Right lobe of liver (tissue), 6 donors: ENCODE measurements at regions not wholly inside any gene's neighbourhood (a gene's known extent, or its start where the extent isn't known, plus 50 kb on each side); places are given as distances from the start of the nearest gene placed in this dataset.
A peak's percentile ranks its signal among the peaks of the same experiment; 100 is the strongest.

Experiments used
- ATAC-seq, 4 donors: fragments of 200-7000 bp; cut with Tn5 transposase; one replicate each; pipeline ENCODE4 v1.9.1; 2020; ENCODE audit warnings: mild to moderate bottlenecking in 4 of 4, moderate library complexity in 4 of 4
- DNase-seq, 3 donors: peaks; one replicate each; pipeline ENCODE4 v3.0.0-alpha.2; 2020
- H3K27ac ChIP-seq, 3 donors: fragments of 200-600 bp; one replicate each; pipeline ENCODE4 v1.8.0; 2022
- H3K27me3 ChIP-seq, 2 donors: fragments of 200-600 bp; one replicate each; pipeline ENCODE4 v1.8.0; 2022
- H3K36me3 ChIP-seq, 4 donors: fragments of 200-600 bp; sonication (generic) in 1 of 4; one replicate each; pipeline versions ENCODE4 v1.5.1 to v1.8.0; 2017 to 2022; ENCODE audit warnings: control low read depth in 1 of 4
- H3K4me1 ChIP-seq, 4 donors: fragments of 200-600 bp; sonication (generic) in 1 of 4; one replicate each; pipeline versions ENCODE4 v1.5.1 to v1.8.0; 2017 to 2022; ENCODE audit warnings: control low read depth in 1 of 4
- H3K4me3 ChIP-seq, 3 donors: fragments of 200-600 bp; one replicate each; pipeline ENCODE4 v1.8.0; 2022
- H3K9me3 ChIP-seq, 4 donors: fragments of 200-600 bp; sonication (generic) in 1 of 4; one replicate each; pipeline versions ENCODE4 v1.5.1 to v1.8.0; 2017 to 2022; ENCODE audit warnings: control low read depth in 1 of 4
- CTCF ChIP-seq, 4 donors: fragments of 200-600 bp in 3 of 4; fragments of 450-650 bp in 1 of 4; IDR thresholded peaks; one replicate each; pipeline versions ENCODE4 v1.5.1 to v1.8.0; 2016 to 2022; ENCODE audit warnings: antibody characterized with exemption in 4 of 4, mild to moderate bottlenecking in 2 of 4
- POLR2A ChIP-seq: fragments of 450-650 bp; IDR thresholded peaks from one replicate; pipeline ENCODE4 v1.6.1; 2017; ENCODE audit warnings: antibody characterized with exemption, mild to moderate bottlenecking
- WGBS: methylation state at CpG from one replicate; pipeline ENCODE4 v1.1.6; 2018; ENCODE audit warnings: low coverage, low lambda C conversion rate; ENCODE audit not compliant: insufficient coverage; ENCODE audit errors: missing lambda C conversion rate; 5-methylcytosine and 5-hydroxymethylcytosine counted together
- intact Hi-C, 2 donors: fragments of 100-400 bp; cut with DNase I; formaldehyde crosslinking; loops; one replicate each; pipeline versions ENCODE4 v1.11.2 to v1.14.1; 2022
- donor health status: DM: no; HTN: yes; CAD: no.
- donor health status: DM: no; HTN: no; CAD: no.
- donor health status: DM: no; HTN: no; CAD: no.
- donor health status: DM: no; HTN: yes; CAD: no.
- donor health status: DM: no; HTN: yes; CAD: no.

GRCh38 chr6:51350308-51350904 lies 531.7 kb downstream of the TFAP2B start:
- H3K27ac ChIP-seq, result no peak overlapping the region

GRCh38 chr6:51352506-51353029 lies 533.9 kb downstream of the TFAP2B start:
- Histone ChIP-seq H3K27ac (no peak overlapping the region), H3K27me3 (no peaks in the 10 kb centered on the region), H3K9me3 (no peaks in the 10 kb centered on the region), H3K4me3 (no peak overlapping the region), H3K36me3 (no peaks in the 10 kb centered on the region), H3K4me1 (no peaks in the 10 kb centered on the region)
- ATAC-seq (no peak), DNase-seq (no peak)
- WGBS, result 83% methylated on average over 2 of the region's 2 CpGs
- TF ChIP-seq CTCF (IDR thresholded peaks at IDR 0.05), result no peak
- no peak for TF ChIP-seq POLR2A
- intact Hi-C loops, result loop anchor here in 1 of 2 donors (10.0 kb wide), 1 partner anchor 538 kb away; the partner anchor contains the start of gene TFAP2B

More at GRCh38 chr6:51350308-51350904, 531.7 kb downstream of the TFAP2B start:
- intact Hi-C loops, result loop anchor here in 1 of 2 donors (10.0 kb wide), 1 partner anchor 536 kb away; the partner anchor contains the start of gene TFAP2B
- Histone ChIP-seq H3K27me3 (no peaks in the 10 kb centered on the region), H3K9me3 (no peaks in the 10 kb centered on the region), H3K4me1 (no peaks in the 10 kb centered on the region), H3K36me3 (no peaks in the 10 kb centered on the region), H3K4me3 (no peak overlapping the region)
- ATAC-seq (peak; percentile 46 to 58 (median 52)), DNase-seq (no peak)
- WGBS, result 62% methylated on average over 2 of the region's 2 CpGs
- TF ChIP-seq CTCF (IDR thresholded peaks at IDR 0.05) (peak; percentile 41 to 60 (median 56)), POLR2A (no peak)

GRCh38 chr6:51360287-51360686 lies 541.6 kb downstream of the TFAP2B start:
- Histone ChIP-seq H3K4me3 (no peak overlapping the region), H3K9me3 (no peaks in the 10 kb centered on the region), H3K27me3 (no peaks in the 10 kb centered on the region), H3K4me1 (no peaks in the 10 kb centered on the region), H3K27ac (no peak overlapping the region), H3K36me3 (no peaks in the 10 kb centered on the region)
- WGBS, result 12% methylated on average over 2 of the region's 2 CpGs
- DNase-seq (no peak), ATAC-seq (no peak)
- intact Hi-C loops, result no loop called here
- TF ChIP-seq POLR2A (no peak), CTCF (IDR thresholded peaks at IDR 0.05) (no peak)

GRCh38 chr6:51365566-51365965 lies 546.9 kb downstream of the TFAP2B start:
- Histone ChIP-seq H3K9me3 (no peaks in the 10 kb centered on the region), H3K36me3 (no peaks in the 10 kb centered on the region), H3K27ac (no peak overlapping the region), H3K4me1 (no peaks in the 10 kb centered on the region), H3K27me3 (no peaks in the 10 kb centered on the region), H3K4me3 (no peak overlapping the region)
- DNase-seq (no peak), ATAC-seq (no peak)
- TF ChIP-seq CTCF (IDR thresholded peaks at IDR 0.05) (no peak), POLR2A (no peak)
- intact Hi-C loops, result no loop called here
